ENCODE measurements at regions not wholly inside any gene's neighbourhood (a gene's known extent, or its start where the extent isn't known, plus 50 kb on each side); places are given as distances from the start of the nearest gene placed in this dataset.

GRCh38 chr12:46571608-46572007 is 199.0 kb upstream of the SLC38A2 start:
- peaks cover 21% of the 10 kb centered on the region; the same call in 1 of the 2 replicates for H3K9me3 ChIP-seq
- no peaks in the 10 kb centered on the region for H3F3A ChIP-seq (replicated peaks; ENCODE audit: insufficient read depth)
- no peak overlapping the region for H3K27ac ChIP-seq (ENCODE audit: low read depth in 2 of 2, low read length in 1 of 2)
- H3K9ac ChIP-seq, result no peak overlapping the region
- H3K9me2 ChIP-seq, result no peaks in the 10 kb centered on the region
- H3K4me2 ChIP-seq, result no peak overlapping the region
- no peaks in the 10 kb centered on the region for H4K20me1 ChIP-seq (ENCODE audit: insufficient read depth)
- POLR2A ChIA-PET, result no interaction called here
- CTCF ChIA-PET, result no interaction called here
- no peaks in the 10 kb centered on the region; the same call in 1 of the 2 replicates for H3K79me2 ChIP-seq (ENCODE audit: insufficient read depth)
- no peak overlapping the region for H3K4me3 ChIP-seq (ENCODE audit: low read depth in 2 of 2, low read length in 1 of 2)
- H2AFZ ChIP-seq (ENCODE audit: low read depth), result no peak overlapping the region
- no peaks in the 10 kb centered on the region for H3K27me3 ChIP-seq (ENCODE audit: insufficient read depth)
- TF ChIP-seq REST (IDR thresholded peaks at IDR 0.05; ENCODE audit: low read depth, low read length), result no peak
- TF ChIP-seq NFIC (IDR thresholded peaks at IDR 0.05; ENCODE audit: borderline replicate concordance), result no peak
- TF ChIP-seq TAF1 (IDR thresholded peaks at IDR 0.05; ENCODE audit: borderline replicate concordance, low read depth, low read length), result no peak
- no peak for TF ChIP-seq USF2 (IDR thresholded peaks at IDR 0.05; ENCODE audit: borderline replicate concordance, low read depth, low read length)
- TF ChIP-seq GABPA (IDR thresholded peaks at IDR 0.05; ENCODE audit: low read depth), result no peak
- TF ChIP-seq NRF1 (IDR thresholded peaks at IDR 0.05; ENCODE audit: low read depth, low read length), result no peak
- no peak for DNase-seq
- peaks cover 0 to 3% of the 10 kb centered on the region in 2 experiments for H3K36me3 ChIP-seq (replicated peaks in 1 of 2; ENCODE audit: control insufficient read depth in 1 of 2, insufficient read depth in 2 of 2, low read length in 1 of 2)
- 60% methylated on average over 3 of the region's 3 CpGs for WGBS (ENCODE audit: low lambda C conversion rate)
- H3K4me1 ChIP-seq (ENCODE audit: control insufficient read depth in 1 of 2, insufficient read depth in 2 of 2, low read depth in 1 of 2, low read length in 1 of 2), result 0 out of 4 replicates have a peak, but pooled peaks cover 0 to 5% of the 10 kb centered on the region in 2 experiments

- Histone ChIP-seq H3K9ac (no peak overlapping the region), H3K4me1 (ENCODE audit: control insufficient read depth in 1 of 2, insufficient read depth in 2 of 2, low read depth in 1 of 2, low read length in 1 of 2) (0 out of 4 replicates have a peak, but pooled peaks cover 0 to 5% of the 10 kb centered on the region in 2 experiments), H3K79me2 (ENCODE audit: insufficient read depth) (no peaks in the 10 kb centered on the region; the same call in 1 of the 2 replicates), H3F3A (replicated peaks; ENCODE audit: insufficient read depth) (no peaks in the 10 kb centered on the region), H3K9me2 (no peaks in the 10 kb centered on the region), H3K4me2 (no peak overlapping the region), H3K27me3 (ENCODE audit: insufficient read depth) (no peaks in the 10 kb centered on the region), H2AFZ (ENCODE audit: low read depth) (no peak overlapping the region), H3K9me3 (peaks cover 26% of the 10 kb centered on the region), H4K20me1 (ENCODE audit: insufficient read depth) (no peaks in the 10 kb centered on the region), H3K36me3 (replicated peaks in 1 of 2; ENCODE audit: control insufficient read depth in 1 of 2, insufficient read depth in 2 of 2, low read length in 1 of 2) (peaks cover 0 to 3% of the 10 kb centered on the region in 2 experiments), H3K27ac (ENCODE audit: low read depth in 2 of 2, low read length in 1 of 2) (no peak overlapping the region), H3K4me3 (ENCODE audit: low read depth in 2 of 2, low read length in 1 of 2) (no peak overlapping the region)
- ChIA-PET POLR2A (no interaction called here), CTCF (no interaction called here)
- WGBS (ENCODE audit: low lambda C conversion rate), result 72% methylated on average over 8 of the region's 9 CpGs
- no peak for DNase-seq
- TF ChIP-seq USF1 (IDR thresholded peaks at IDR 0.05; ENCODE audit: borderline replicate concordance, low read depth), result no peak
- no peak for TF ChIP-seq TEAD4 (IDR thresholded peaks at IDR 0.05; ENCODE audit: borderline replicate concordance, insufficient read depth)
- no peak for TF ChIP-seq SIN3A (IDR thresholded peaks at IDR 0.05; ENCODE audit: borderline replicate concordance, low read depth, low read length)
- TF ChIP-seq RCOR1 (IDR thresholded peaks at IDR 0.05; ENCODE audit: low read length), result no peak
- no peak for TF ChIP-seq YY1 (IDR thresholded peaks at IDR 0.05; ENCODE audit: low read depth)
- TF ChIP-seq NRF1 (IDR thresholded peaks at IDR 0.05; ENCODE audit: low read depth, low read length), result no peak
- TF ChIP-seq USF2 (IDR thresholded peaks at IDR 0.05; ENCODE audit: borderline replicate concordance, low read depth, low read length), result no peak
- TF ChIP-seq PBX3 (IDR thresholded peaks at IDR 0.05), result no peak
- no peak for TF ChIP-seq RXRA (IDR thresholded peaks at IDR 0.05; ENCODE audit: borderline replicate concordance, low read depth)
- TF ChIP-seq, protein P1, sequence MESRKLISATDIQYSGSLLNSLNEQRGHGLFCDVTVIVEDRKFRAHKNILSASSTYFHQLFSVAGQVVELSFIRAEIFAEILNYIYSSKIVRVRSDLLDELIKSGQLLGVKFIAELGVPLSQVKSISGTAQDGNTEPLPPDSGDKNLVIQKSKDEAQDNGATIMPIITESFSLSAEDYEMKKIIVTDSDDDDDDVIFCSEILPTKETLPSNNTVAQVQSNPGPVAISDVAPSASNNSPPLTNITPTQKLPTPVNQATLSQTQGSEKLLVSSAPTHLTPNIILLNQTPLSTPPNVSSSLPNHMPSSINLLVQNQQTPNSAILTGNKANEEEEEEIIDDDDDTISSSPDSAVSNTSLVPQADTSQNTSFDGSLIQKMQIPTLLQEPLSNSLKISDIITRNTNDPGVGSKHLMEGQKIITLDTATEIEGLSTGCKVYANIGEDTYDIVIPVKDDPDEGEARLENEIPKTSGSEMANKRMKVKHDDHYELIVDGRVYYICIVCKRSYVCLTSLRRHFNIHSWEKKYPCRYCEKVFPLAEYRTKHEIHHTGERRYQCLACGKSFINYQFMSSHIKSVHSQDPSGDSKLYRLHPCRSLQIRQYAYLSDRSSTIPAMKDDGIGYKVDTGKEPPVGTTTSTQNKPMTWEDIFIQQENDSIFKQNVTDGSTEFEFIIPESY (IDR thresholded peaks at IDR 0.05; ENCODE audit: borderline replicate concordance, low read depth), result no peak
- no peak for TF ChIP-seq IRF3 (IDR thresholded peaks at IDR 0.05; ENCODE audit: low read depth, low read length)
These were observed 197.4 kb upstream of the SLC38A2 start for GRCh38 chr12:46569826-46570439.
